H1 (cell line): ENCODE measurements at regions not wholly inside any gene's neighbourhood (a gene's known extent, or its start where the extent isn't known, plus 50 kb on each side); places are given as distances from the start of the nearest gene placed in this dataset.

Experiments used
- CTCF ChIA-PET: fragments of 300-600 bp; sonication (Branson Sonifier 250); formaldehyde crosslinking; loops from one replicate; lab custom pipeline; 2021; ENCODE audit not compliant: partially characterized antibody; lab: Charles Lee
- POLR2A ChIA-PET: fragments of 300-600 bp; sonication (Branson Sonifier 250); formaldehyde crosslinking; loops from one replicate; lab custom pipeline; 2021; ENCODE audit warnings: inconsistent platforms; ENCODE audit not compliant: partially characterized antibody; lab: Charles Lee
- DNase-seq, 2 experiments: peaks; one replicate each; pipeline versions ENCODE4 v3.0.0 to v3.0.0-alpha.2; 2010 to 2022; ENCODE audit warnings: low spot score in 2 of 2, low read depth in 1 of 2, mixed read lengths in 1 of 2
- FAIRE-seq: peaks from 2 replicates; lab custom pipeline; 2011; peaks lifted over from hg19 to GRCh38; lab: Jason Lieb, UNC
- H2AFZ ChIP-seq: 2 replicates; pipeline ENCODE4 v1.8.1; 2012; ENCODE audit warnings: low read length, inconsistent platforms
- H2AK5ac ChIP-seq: 2 replicates; pipeline ENCODE4 v1.6.1; 2013; ENCODE audit warnings: low read depth, low read length
- H2BK120ac ChIP-seq: replicated peaks from 2 replicates; pipeline ENCODE3; 2013; ENCODE audit warnings: low read depth, low read length, inconsistent platforms
- H2BK12ac ChIP-seq: 2 replicates; pipeline ENCODE4 v1.6.1; 2013; ENCODE audit warnings: low read depth, low read length
- H2BK15ac ChIP-seq: 2 replicates; pipeline ENCODE4 v1.6.1; 2013; ENCODE audit warnings: low read length
- H2BK20ac ChIP-seq: 2 replicates; pipeline ENCODE4 v1.6.1; 2013; ENCODE audit warnings: low read length
- H2BK5ac ChIP-seq: 2 replicates; pipeline ENCODE4 v1.6.1; 2013; ENCODE audit warnings: low read depth, low read length
- H3K14ac ChIP-seq: 2 replicates; pipeline ENCODE4 v1.6.1; 2013; ENCODE audit warnings: inconsistent platforms; ENCODE audit not compliant: insufficient read length
- H3K18ac ChIP-seq: 2 replicates; pipeline ENCODE4 v1.6.1; 2013; ENCODE audit warnings: low read length; ENCODE audit errors: extremely low read depth
- H3K23ac ChIP-seq: 2 replicates; pipeline ENCODE4 v1.6.1; 2013; ENCODE audit warnings: inconsistent platforms; ENCODE audit not compliant: insufficient read length
- H3K23me2 ChIP-seq: 2 replicates; pipeline ENCODE4 v1.6.1; 2013; ENCODE audit warnings: low read depth, low read length
- H3K27ac ChIP-seq: 2 replicates; pipeline ENCODE4 v1.6.1; 2011; ENCODE audit warnings: low read depth, low read length, inconsistent platforms
- H3K27me3 ChIP-seq, 4 experiments: replicated peaks in 1 of 4; 1 replicate in 1 of 4; 2 replicates in 3 of 4; pipeline versions ENCODE4 v1.6.1 to v1.8.1; 2011 to 2013; ENCODE audit warnings: low read length in 3 of 4, mild to moderate bottlenecking in 3 of 4, inconsistent platforms in 2 of 4, mixed read lengths in 2 of 4, moderate library complexity in 1 of 4; ENCODE audit not compliant: control insufficient read depth in 3 of 4, insufficient read depth in 3 of 4; ENCODE audit errors: extremely low read depth in 1 of 4
- H3K36me3 ChIP-seq, 4 experiments: 2 replicates each; pipeline versions ENCODE4 v1.6.1 to v1.8.1; 2011 to 2013; ENCODE audit warnings: mild to moderate bottlenecking in 4 of 4, low read length in 3 of 4, moderate library complexity in 2 of 4, control low read depth in 1 of 4, inconsistent platforms in 1 of 4; ENCODE audit not compliant: insufficient read depth in 4 of 4, control insufficient read depth in 2 of 4
- H3K4ac ChIP-seq: replicated peaks from 2 replicates; pipeline ENCODE3; 2013; ENCODE audit warnings: low read length, low read depth, mixed read lengths, inconsistent platforms; ENCODE audit not compliant: insufficient read length
- H3K4me1 ChIP-seq, 4 experiments: replicated peaks in 1 of 4; 1 replicate in 1 of 4; 2 replicates in 3 of 4; pipeline versions ENCODE4 v1.6.1 to v1.8.1; 2011 to 2013; ENCODE audit warnings: low read length in 3 of 4, inconsistent platforms in 2 of 4, mixed read lengths in 1 of 4; ENCODE audit not compliant: insufficient read depth in 4 of 4, control insufficient read depth in 3 of 4
- H3K4me2 ChIP-seq, 2 experiments: 2 replicates each; pipeline versions ENCODE4 v1.6.1 to v1.8.1; 2011 to 2013; ENCODE audit warnings: low read depth in 2 of 2, low read length in 2 of 2, control low read depth in 1 of 2, inconsistent platforms in 1 of 2, mild to moderate bottlenecking in 1 of 2; ENCODE audit not compliant: insufficient read depth in 1 of 2
- H3K4me3 ChIP-seq, 4 experiments: fragments of 200-600, 300-600 bp in 1 of 4; sonication (generic), shearing (Covaris generic), sonication (Bioruptor Twin) in 1 of 4; 2 replicates each; pipeline versions ENCODE4 v1.5.1 to v1.8.1; 2011 to 2016; ENCODE audit warnings: low read length in 4 of 4, low read depth in 3 of 4, control low read depth in 2 of 4, inconsistent platforms in 2 of 4, mild to moderate bottlenecking in 2 of 4, mixed read lengths in 1 of 4, moderate library complexity in 1 of 4; ENCODE audit not compliant: insufficient read depth in 2 of 4; ENCODE audit errors: extremely low read depth in 1 of 4
- H3K56ac ChIP-seq: replicated peaks from 2 replicates; pipeline ENCODE3; 2013; ENCODE audit warnings: low read depth, mild to moderate bottlenecking, mixed read lengths, low read length, inconsistent platforms; ENCODE audit not compliant: insufficient read length
- H3K79me1 ChIP-seq: 2 replicates; pipeline ENCODE4 v1.6.1; 2013; ENCODE audit warnings: low read depth, low read length, control low read depth
- H3K79me2 ChIP-seq, 2 experiments: 2 replicates each; pipeline versions ENCODE4 v1.6.1 to v1.8.1; 2012 to 2013; ENCODE audit warnings: low read length in 2 of 2, mild to moderate bottlenecking in 2 of 2, inconsistent platforms in 1 of 2; ENCODE audit not compliant: insufficient read depth in 2 of 2, control insufficient read depth in 1 of 2
- H3K9ac ChIP-seq, 4 experiments: replicated peaks in 1 of 4; 1 replicate in 1 of 4; 2 replicates in 3 of 4; pipeline versions ENCODE4 v1.6.1 to v1.8.1; 2011 to 2013; ENCODE audit warnings: low read depth in 3 of 4, low read length in 3 of 4, control low read depth in 2 of 4, mild to moderate bottlenecking in 2 of 4, moderate library complexity in 2 of 4, inconsistent platforms in 1 of 4; ENCODE audit errors: extremely low read depth in 1 of 4
- H3K9me3 ChIP-seq, 2 experiments: 2 replicates each; pipeline versions ENCODE4 v1.6.1 to v1.8.1; 2012 to 2013; ENCODE audit warnings: mild to moderate bottlenecking in 2 of 2, moderate library complexity in 2 of 2, control low read depth in 1 of 2, inconsistent platforms in 1 of 2, low read depth in 1 of 2, low read length in 1 of 2, mixed read lengths in 1 of 2; ENCODE audit not compliant: insufficient read depth in 2 of 2
- H4K20me1 ChIP-seq, 2 experiments: replicated peaks in 1 of 2; 2 replicates each; pipeline versions ENCODE3 to v1.8.1; 2011 to 2013; ENCODE audit warnings: inconsistent platforms in 2 of 2, low read length in 2 of 2, mild to moderate bottlenecking in 1 of 2; ENCODE audit not compliant: insufficient read depth in 2 of 2, control insufficient read depth in 1 of 2
- H4K5ac ChIP-seq: 2 replicates; pipeline ENCODE4 v1.6.1; 2013; ENCODE audit warnings: low read length, low read depth, mixed read lengths, inconsistent platforms; ENCODE audit not compliant: insufficient read length
- H4K8ac ChIP-seq: 2 replicates; pipeline ENCODE4 v1.8.0; 2013; ENCODE audit warnings: mild to moderate bottlenecking, moderate library complexity, low read length, inconsistent platforms; ENCODE audit not compliant: insufficient read depth; ENCODE audit errors: extremely low read depth
- H4K91ac ChIP-seq: replicated peaks from 2 replicates; pipeline ENCODE3; 2013; ENCODE audit warnings: low read length, mixed read lengths, inconsistent platforms; ENCODE audit not compliant: insufficient read length
- BACH1 ChIP-seq: IDR thresholded peaks from 2 replicates; pipeline ENCODE4 v1.6.1; 2012; ENCODE audit warnings: low read length, improper control_type of control experiment
- SIRT6 ChIP-seq: IDR thresholded peaks from one replicate; pipeline ENCODE4 v1.7.1; 2012; ENCODE audit warnings: low read length, inconsistent platforms
- WGBS, 2 experiments: shearing (Covaris generic) in 1 of 2; methylation state at CpG; one replicate each; pipeline versions ENCODE4 v1.1.6 to v1.1.7; 2013 to 2015; ENCODE audit warnings: low lambda C conversion rate in 2 of 2, mixed read lengths in 2 of 2, inconsistent platforms in 1 of 2, low coverage in 1 of 2, missing lambda C conversion rate in 1 of 2; ENCODE audit not compliant: insufficient replicate concordance in 2 of 2, insufficient coverage in 1 of 2, insufficient read length in 1 of 2; ENCODE audit errors: extremely low coverage in 1 of 2, missing lambda C conversion rate in 1 of 2; 5-methylcytosine and 5-hydroxymethylcytosine counted together

GRCh38 chr14:55802986-55803872 lies 223.2 kb downstream of the KTN1 start:
- H3K18ac ChIP-seq, result no peak overlapping the region
- H2BK5ac ChIP-seq, result no peak overlapping the region
- no peak for FAIRE-seq
- no peak overlapping the region for H3K56ac ChIP-seq
- no peaks in the 10 kb centered on the region for H3K79me1 ChIP-seq
- no peak for DNase-seq
- H3K14ac ChIP-seq, result no peak overlapping the region
- H4K20me1 ChIP-seq, result no peaks in the 10 kb centered on the region
- no peak overlapping the region for H4K91ac ChIP-seq
- H2BK20ac ChIP-seq, result peak overlapping the region; percentile 32; the same call in 1 of the 2 replicates
- H3K27ac ChIP-seq, result no peak overlapping the region
- no peaks in the 10 kb centered on the region for H3K23me2 ChIP-seq
- TF ChIP-seq SIRT6 (no peak), BACH1 (peak; percentile 52; the same call in 1 of the 2 replicates)
- TF ChIP-seq, all 59 proteins: peak for 1
- ChIA-PET CTCF (interaction anchor here (1.7 kb wide), 1 partner anchor 14 kb away, joined by 4 read pairs; no protein-coding TSS in a partner anchor), POLR2A (no interaction called here)
- H3K27me3 ChIP-seq, result no peaks in the 10 kb centered on the region
- no peaks in the 10 kb centered on the region for H3K79me2 ChIP-seq
- no peak overlapping the region for H4K8ac ChIP-seq
- no peak overlapping the region for H2BK12ac ChIP-seq
- H3K23ac ChIP-seq, result no peak overlapping the region
- H3K9me3 ChIP-seq, result peaks cover 0 to 7% of the 10 kb centered on the region in 2 experiments; a peak in 2 of 4 replicates
- no peak overlapping the region for H2AK5ac ChIP-seq
- H3K4me2 ChIP-seq, result no peak overlapping the region
- H3K4me3 ChIP-seq, result no peak overlapping the region
- H4K5ac ChIP-seq, result no peak overlapping the region
- no peaks in the 10 kb centered on the region; a peak in 1 of 8 replicates for H3K36me3 ChIP-seq
- WGBS, 2 experiments, result 89% methylated on average over 4 of the region's 4 CpGs; no CpG with 5 or more reads in 1 of the 2 experiments
- H2BK120ac ChIP-seq, result no peak overlapping the region
- H3K4me1 ChIP-seq, result peaks cover 0 to 13% (median 8%) of the 10 kb centered on the region in 4 experiments; a peak in 5 of 7 replicates
- no peak overlapping the region for H3K9ac ChIP-seq
- H2BK15ac ChIP-seq, result no peak overlapping the region
- no peak overlapping the region for H3K4ac ChIP-seq
- H2AFZ ChIP-seq, result no peak overlapping the region
